Fibroblast of skin of back (primary cell): ENCODE measurements at regions not wholly inside any gene's neighbourhood (a gene's known extent, or its start where the extent isn't known, plus 50 kb on each side); places are given as distances from the start of the nearest gene placed in this dataset.
"Not testable (repeated sequence)": the region's sequence is repeated elsewhere in the genome, so short reads cannot be mapped to it uniquely, and the experiment has no call there.

ENCODE experiments used
- DNase-seq: peaks from one replicate; pipeline ENCODE4 v3.0.0-alpha.2; 2013

DNA sequence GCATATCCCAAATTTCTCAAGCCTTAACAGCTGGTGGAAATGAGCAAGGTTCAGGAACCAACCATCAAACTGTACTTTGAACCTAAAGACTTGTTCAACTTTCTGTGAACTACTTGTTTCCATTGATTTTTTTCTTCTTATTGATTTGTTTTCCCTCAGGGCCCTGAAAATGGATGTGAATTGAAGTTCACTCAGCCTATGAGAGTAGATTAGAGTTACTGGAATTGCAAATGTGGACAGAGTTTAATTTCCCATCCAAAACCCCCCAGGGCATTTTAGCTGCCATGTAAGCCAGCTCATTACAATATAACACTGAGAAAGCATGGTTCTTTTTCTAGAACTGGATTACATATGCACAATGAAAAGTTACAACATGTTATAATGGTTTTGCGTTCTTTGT, 1105.7 kb downstream of the REEP3 start:
- no peak for DNase-seq

GRCh38 chr10:64630534-64630933, 1109.3 kb downstream of the REEP3 start:
- no peak for DNase-seq

DNA sequence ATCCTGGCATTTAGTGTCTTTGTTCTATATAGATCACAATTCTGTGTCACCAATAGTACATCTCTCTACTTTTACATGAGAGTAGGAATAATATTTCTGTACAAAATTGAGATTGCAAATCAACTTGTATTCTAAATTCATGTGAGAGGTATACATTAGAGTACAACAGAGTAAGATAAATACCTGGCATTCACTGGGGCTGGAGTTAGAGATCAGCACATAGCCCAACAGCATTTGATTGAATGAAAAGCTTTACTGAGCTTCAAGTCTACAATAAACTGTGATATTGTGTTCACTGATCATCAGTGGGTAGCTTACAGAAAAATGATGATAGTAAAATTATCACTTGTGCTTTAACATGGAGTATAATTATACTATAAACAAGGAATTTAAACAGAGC, 1114.7 kb downstream of the REEP3 start:
- DNase-seq, result no peak

DNA sequence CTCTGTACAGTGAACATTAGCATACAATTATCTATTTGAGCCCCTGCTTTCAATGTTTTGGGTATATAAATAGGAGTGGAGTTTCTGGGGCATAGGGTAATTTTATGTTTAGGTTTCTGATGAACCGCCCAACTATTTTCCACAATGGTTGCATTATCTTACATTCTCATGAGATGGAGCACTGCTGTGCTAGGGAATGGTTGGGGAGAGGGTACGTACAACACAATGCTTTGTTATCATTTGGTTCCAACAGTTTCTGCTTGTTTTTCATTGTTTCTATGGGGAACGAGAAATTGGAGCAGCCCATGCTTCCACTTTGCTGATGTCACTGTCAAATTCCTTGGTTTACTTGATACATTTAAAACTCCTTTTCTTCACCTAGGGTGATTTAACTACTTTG, 1115.3 kb downstream of the REEP3 start:
- no peak for DNase-seq

GRCh38 chr10:64637939-64638338, 1116.7 kb downstream of the REEP3 start:
- DNase-seq, result no peak

DNA sequence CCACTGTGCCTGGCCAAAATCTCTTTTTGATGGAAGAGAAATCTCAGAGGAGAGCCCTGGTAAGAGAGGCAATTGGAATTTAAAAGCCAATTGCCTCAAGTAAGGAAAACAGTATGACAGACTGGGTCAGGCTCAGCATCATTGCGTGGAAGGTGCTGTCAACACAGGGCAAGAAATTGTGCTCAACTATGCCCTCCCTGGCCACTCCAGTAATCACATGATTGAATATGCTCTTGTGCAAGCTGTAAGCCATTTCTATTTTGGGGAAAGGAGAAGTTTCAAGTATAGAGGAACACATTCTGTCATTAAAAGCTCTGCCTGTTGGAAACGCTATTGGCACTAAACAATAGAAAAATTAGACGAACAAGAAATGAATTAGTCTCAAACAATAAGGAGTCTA, 1127.7 kb downstream of the REEP3 start:
- DNase-seq, result no peak

GRCh38 chr10:64658528-64658927, 1137.3 kb downstream of the REEP3 start:
- no peak for DNase-seq

DNA sequence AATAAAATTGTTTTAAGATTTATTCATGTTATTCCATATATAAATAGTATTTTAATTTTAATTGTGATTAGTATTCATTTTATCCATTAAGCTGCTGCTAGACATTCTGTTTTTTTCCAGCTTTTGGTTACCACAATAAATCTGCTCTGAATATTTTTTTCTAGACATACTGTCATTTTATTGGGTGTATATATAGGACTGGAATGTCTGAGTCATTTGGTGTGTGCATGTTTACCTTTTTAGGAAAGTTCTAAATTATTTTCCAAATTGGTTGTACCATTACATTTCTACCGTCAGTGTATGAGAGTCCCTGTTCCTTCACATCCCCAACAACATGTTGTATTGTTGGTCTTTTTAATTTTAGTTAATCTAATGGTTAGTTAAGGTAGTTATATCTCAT, 1138.1 kb downstream of the REEP3 start:
- DNase-seq, result peak; percentile 26

- peak; percentile 83 for DNase-seq
Measured at GRCh38 chr10:64682043-64682442, 1160.8 kb downstream of the REEP3 start.

- no peak for DNase-seq
Measured at GRCh38 chr10:64690194-64690593, 1169.0 kb downstream of the REEP3 start.

GRCh38 chr10:64699244-64699643, 1178.0 kb downstream of the REEP3 start:
- no peak for DNase-seq

DNA sequence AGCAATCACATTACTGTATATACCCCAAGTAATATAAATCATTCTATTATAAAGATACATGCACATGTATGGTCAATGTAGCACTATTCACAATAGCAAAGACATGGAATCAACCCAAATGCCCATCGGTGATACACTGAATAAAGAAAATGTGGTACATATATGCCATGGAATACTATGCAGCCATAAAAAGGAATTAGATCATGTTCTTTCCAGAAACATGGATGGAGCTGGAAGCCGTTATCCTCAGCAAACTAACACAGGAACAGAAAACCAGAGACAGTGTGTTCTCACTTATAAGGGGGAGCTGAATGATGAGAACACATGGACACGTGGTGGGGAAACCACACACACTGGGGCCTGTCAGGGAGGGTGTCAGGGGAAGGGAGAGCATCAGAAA, 1180.9 kb downstream of the REEP3 start:
- DNase-seq, result not testable (repeated sequence)

DNA sequence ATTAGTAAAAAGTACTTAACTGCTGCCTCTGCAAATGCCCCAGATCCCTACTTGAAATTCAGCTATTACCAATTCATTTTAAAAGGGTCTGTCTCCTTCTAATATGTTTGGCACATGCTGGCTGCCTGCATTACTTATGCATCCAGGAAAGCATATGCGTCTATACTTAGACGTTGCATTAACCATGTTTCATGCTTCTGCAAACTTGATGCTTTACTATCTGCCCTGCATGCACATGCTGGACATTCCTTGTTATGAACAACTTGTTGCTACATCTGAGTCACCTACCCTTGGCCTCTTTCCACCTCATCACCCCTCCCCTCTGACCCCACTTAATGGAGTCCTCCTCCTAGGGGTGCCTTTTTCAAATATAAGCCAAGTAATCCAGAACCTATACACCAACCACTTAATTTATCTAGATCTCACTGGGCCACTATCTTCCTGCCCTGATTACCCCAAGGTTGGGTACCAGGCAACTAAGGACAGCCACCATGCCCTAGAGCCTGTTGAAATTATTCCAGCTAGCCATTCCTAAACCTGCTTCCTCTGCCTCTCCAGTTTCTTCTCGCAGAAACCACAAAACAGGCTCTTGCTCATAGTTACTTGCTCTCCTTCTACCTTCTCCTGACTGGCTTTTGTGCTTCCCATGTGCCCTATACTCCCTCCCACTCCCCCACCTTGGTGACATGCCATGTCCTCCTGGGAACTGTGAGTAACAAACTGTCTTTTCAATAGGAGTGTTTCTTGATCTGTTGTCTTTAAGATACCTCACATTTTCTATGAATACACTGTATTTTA, 1187.9 kb downstream of the REEP3 start:
- DNase-seq, result peak; percentile 19

DNA sequence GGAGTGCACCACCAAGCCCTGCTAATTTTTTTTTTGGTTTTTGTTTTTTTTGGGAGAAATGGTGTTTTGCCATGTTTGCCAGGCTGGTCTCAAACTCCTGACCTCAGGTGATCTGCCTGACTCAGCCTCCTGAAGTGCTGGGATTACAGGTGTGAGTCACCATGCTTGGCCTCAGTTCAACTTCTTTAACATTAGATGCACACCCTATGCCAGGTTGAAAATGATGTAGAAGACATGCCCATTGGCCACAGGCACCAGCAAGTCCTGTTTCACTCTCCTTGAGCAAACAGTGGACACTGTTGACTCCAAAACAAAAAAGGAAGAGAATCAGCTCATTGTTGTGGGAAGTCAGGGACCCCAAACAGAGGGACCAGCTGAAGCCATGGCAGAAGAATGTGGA, 1205.3 kb downstream of the REEP3 start:
- no peak for DNase-seq

- no peak for DNase-seq
Measured at GRCh38 chr10:64731016-64731415, 1209.8 kb downstream of the REEP3 start.

DNA sequence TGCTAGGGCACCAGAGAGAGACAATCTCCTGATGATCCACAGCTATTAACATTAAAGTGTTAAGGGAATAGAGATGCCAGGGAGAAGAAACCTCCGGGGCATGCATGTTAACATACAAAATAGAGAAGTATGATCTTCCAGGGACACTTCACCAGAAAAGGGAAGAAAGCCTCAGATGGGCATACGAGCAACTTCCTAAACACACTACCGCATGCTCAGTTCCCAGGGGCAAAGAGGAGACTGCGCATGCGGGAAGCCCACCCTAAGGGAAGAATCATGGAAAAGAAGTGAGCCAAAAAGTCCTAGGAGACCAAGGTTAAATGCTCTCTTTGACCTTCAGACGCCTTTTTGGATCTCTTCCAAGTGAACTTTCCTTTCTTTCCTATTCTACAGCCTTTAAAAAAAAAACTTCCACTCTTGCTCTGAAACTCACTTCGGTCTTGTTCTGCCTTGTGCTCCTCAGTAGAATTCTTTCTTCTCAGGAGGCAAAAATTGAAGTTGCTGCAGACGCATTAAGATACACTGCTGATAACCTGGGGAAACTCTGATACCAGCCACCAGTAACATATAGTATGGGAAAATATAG, 1211.3 kb downstream of the REEP3 start:
- no peak for DNase-seq

GRCh38 chr10:64733980-64734379, 1212.8 kb downstream of the REEP3 start:
- DNase-seq, result peak; percentile 32

DNA sequence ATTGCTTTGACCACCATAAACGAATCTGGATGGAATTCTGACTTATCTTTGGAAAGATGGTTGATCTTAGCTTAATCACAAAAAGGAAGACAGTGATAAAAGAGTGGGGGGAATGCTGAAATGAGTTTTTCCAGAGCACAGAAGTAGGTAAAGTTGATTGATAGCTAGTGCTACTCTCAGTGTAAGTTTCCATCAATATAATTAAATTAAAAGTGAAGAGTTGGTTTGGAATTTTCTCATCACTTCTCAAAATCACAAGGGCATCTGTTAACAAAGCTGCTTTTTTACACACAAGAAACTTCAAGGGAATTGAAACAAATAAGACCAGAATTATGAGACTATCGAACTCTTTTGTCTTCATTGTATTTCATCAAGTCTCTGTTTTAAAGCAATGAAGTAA, 1217.3 kb downstream of the REEP3 start:
- no peak for DNase-seq

- no peak for DNase-seq
Measured at GRCh38 chr10:64745565-64745964, 1224.4 kb downstream of the REEP3 start.

DNA sequence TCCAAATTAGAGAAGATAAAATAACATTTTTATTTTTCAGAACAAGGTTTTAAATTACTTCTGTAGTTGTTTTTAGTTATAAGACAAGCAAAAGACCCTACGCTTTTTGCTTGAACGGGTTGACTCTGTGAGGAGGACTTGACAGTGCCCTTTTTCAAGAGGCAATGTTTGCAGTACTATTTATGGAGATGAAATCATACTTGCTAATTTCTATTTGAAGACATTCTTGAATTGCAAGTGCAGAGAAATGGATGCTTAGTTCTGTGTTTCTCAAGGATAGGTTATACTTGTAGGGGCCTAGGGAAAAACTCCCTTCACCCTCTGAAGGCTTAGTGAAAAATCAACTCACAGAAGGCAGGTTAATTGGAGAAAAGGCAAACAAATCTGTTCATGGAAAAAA, 1229.5 kb downstream of the REEP3 start:
- DNase-seq, result no peak

GRCh38 chr10:64753516-64753915, 1232.3 kb downstream of the REEP3 start:
- no peak for DNase-seq

DNA sequence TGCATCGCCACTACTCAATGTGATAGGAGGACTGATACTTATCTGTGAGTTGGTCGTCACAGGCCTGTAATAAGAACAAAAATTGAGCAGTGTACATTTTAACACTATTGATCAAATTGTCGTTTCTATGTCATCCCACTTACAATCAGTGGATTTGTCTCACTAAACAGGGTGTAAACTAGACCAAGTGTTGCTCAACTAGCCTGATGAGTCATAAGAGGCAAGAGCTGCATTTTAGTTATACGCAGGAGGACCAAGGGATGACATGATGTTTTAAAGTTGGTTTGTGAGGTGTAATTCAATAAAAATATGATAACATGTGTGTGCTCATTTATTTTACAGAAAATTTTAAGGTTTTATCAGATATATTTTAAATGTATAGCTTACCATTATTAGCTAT, 1239.2 kb downstream of the REEP3 start:
- DNase-seq, result peak; percentile 2

- DNase-seq, result no peak
Measured at GRCh38 chr10:64762861-64763260, 1241.7 kb downstream of the REEP3 start.

GRCh38 chr10:64765498-64765897, 1244.3 kb downstream of the REEP3 start:
- no peak for DNase-seq
